ENCODE measurements at regions not wholly inside any gene's neighbourhood (a gene's known extent, or its start where the extent isn't known, plus 50 kb on each side); places are given as distances from the start of the nearest gene placed in this dataset.
A peak's percentile ranks its signal among the peaks of the same experiment; 100 is the strongest.
"Not testable (repeated sequence)": the region's sequence is repeated elsewhere in the genome, so short reads cannot be mapped to it uniquely, and the experiment has no call there.

DNA sequence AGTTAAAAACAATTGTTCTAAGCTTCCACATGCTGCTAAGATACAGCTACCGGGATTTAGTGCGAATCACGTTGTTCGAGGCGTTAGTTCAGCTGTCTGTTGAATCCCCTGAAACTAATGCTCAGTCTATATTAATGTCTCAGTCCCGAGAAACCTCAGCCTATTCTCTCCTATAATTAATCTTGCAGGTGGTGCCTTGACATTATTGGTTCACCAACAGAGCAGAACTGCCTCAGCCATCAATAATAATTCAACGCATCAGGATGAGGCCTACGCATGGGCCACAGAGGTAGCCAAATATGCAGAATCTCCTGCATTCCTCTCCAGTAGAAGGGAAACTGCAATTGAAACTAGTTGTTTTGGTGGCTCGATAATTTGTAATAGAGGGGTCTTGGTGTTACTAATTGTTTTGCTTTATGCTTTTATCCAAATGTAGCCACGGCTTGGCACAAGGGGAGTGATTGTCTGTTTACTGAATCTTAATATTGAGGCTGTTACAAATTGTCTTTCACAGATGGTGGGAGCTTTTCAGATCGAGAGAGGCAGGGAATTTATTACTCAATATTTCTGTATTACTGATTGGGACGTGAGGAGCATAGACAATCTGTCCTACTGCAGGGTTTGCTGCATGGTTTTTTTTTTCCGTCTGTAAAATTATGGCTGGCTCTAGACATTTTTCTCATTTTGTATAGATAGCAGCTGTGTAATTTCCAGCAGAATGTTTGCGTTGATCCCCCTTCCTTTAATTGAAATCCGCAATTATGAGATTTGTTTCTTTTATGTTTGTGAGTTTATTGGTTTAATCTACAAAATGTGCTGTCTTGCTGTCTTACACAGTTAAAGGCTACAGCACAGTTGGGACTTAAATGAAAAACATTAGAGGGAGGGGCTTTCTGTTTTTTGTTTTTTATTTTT, 1036.5 kb upstream of the NOVA1 start:
- DNase-seq (ENCODE audit: insufficient read length, low spot score) (no peak), FAIRE-seq (peak; percentile 86)
- TF ChIP-seq, protein P1, sequence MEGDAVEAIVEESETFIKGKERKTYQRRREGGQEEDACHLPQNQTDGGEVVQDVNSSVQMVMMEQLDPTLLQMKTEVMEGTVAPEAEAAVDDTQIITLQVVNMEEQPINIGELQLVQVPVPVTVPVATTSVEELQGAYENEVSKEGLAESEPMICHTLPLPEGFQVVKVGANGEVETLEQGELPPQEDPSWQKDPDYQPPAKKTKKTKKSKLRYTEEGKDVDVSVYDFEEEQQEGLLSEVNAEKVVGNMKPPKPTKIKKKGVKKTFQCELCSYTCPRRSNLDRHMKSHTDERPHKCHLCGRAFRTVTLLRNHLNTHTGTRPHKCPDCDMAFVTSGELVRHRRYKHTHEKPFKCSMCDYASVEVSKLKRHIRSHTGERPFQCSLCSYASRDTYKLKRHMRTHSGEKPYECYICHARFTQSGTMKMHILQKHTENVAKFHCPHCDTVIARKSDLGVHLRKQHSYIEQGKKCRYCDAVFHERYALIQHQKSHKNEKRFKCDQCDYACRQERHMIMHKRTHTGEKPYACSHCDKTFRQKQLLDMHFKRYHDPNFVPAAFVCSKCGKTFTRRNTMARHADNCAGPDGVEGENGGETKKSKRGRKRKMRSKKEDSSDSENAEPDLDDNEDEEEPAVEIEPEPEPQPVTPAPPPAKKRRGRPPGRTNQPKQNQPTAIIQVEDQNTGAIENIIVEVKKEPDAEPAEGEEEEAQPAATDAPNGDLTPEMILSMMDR (IDR thresholded peaks at IDR 0.05; ENCODE audit: insufficient read depth, missing control alignments): no peak

DNA sequence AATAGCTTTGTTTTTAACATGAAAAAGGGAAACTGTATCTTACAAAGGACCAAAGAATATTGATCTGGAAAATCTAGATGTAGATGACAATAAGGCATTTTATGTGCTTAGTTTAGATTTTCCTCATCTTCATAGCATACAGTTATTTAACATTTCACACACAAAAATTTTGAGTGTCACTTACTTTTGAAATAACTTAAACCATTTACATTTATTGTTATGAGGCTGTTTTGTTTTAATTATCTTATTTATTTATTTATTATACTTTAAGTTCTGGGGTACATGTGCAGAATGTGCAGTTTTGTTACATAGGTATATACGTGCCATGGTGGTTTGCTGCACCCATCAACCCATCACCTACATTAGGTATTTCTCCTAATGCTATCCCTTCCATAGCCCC, 1042.9 kb upstream of the NOVA1 start:
- FAIRE-seq; DNase-seq (ENCODE audit: insufficient read length, low spot score): not testable (repeated sequence)

DNA sequence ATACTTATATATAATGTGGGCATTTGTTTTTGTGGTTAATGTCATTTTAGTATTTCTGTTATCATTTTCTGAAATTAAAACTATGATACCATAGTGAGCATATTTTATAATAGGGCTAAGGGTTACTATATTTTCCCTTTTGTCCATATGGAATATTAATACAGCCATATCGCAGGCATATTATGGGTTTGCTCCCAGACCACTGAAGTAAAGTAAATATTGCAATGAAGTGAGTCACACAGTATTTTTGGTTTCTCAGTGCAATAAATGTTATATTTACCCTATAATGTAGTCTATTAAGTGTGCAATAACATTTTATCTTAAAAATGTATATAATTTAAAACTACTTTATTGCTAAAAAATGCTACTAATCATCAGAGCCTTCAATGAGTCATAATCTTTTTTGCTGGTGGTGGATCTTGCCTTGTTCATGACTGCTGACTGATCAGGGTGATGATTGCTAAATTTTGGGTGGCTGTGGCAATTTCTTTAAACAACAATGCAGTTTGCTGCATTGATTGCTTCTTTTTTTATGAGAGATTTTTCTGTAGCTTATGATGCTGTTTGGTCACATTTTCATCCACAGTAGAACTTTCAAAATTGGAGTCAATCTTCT, 1044.5 kb upstream of the NOVA1 start:
- DNase-seq (ENCODE audit: insufficient read length, low spot score) (no peak), FAIRE-seq (no peak)

DNA sequence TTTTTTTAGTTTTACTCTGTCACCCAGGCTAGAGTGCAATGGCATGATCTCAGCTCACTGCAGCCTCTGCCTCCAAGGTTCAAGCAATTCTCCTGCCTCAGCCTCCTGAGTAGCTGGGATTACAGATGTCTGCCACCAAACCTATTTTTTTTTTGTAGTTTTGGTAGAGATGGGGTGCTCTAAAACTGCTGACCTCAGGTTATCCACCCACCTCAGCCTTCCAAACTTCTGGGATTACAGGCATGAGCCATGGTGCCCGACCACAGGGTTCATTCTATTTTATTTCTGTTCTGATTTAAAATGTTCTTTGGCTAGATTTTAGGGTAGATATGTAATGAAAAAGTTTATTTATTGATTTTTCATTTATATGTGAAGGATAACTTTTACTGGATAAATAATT, 1062.8 kb upstream of the NOVA1 start:
- DNase-seq (ENCODE audit: insufficient read length, low spot score) (no peak), FAIRE-seq (no peak)
- TF ChIP-seq, protein P1 (IDR thresholded peaks at IDR 0.05; ENCODE audit: insufficient read depth, missing control alignments): no peak

More for the DNA sequence above, 1044.5 kb upstream of the NOVA1 start:
- TF ChIP-seq, protein P1 (IDR thresholded peaks at IDR 0.05; ENCODE audit: insufficient read depth, missing control alignments): no peak

DNA sequence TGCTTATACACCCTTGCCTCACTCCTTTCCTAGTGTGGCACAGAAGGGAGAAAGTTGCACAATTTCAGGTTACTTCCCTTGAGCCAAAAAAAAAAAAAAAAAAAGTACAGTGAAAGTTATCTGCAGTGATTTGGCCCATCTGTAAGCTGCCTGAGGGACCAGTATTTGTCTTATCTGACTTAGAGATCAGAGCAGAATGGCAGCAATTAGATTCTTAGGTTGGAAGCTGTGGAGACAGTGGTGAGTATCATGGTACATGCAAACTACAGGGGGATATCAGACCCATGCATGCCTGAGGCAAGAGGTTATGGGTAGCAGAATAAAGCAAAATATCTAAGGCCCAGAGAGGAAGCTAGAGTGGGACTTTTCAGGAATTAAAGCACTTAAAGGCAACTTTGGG, 1070.7 kb upstream of the NOVA1 start:
- FAIRE-seq: no peak
- TF ChIP-seq, protein P1 (IDR thresholded peaks at IDR 0.05; ENCODE audit: insufficient read depth, missing control alignments): no peak
- DNase-seq (ENCODE audit: insufficient read length, low spot score): no peak

DNA sequence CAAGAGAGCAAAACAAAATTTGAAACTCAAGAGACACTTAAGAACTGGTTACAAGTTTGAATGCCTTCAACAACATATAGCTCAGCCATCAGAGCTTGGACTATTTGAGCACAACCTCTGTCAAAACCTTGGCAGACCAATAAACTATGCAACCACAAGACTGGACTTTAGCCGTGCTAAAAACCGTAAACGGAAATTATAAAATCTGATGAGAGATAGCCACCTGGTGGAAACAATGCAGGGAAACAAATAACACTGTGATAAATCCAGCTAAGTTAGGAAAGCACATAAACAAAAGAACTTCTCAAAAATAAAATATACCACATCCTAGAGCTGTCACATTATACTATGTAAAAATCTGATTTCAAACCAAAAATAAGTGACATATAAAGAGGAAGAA, 1074.2 kb upstream of the NOVA1 start:
- FAIRE-seq: no peak
- TF ChIP-seq, protein P1 (IDR thresholded peaks at IDR 0.05; ENCODE audit: insufficient read depth, missing control alignments): no peak
- DNase-seq (ENCODE audit: insufficient read length, low spot score): no peak

DNA sequence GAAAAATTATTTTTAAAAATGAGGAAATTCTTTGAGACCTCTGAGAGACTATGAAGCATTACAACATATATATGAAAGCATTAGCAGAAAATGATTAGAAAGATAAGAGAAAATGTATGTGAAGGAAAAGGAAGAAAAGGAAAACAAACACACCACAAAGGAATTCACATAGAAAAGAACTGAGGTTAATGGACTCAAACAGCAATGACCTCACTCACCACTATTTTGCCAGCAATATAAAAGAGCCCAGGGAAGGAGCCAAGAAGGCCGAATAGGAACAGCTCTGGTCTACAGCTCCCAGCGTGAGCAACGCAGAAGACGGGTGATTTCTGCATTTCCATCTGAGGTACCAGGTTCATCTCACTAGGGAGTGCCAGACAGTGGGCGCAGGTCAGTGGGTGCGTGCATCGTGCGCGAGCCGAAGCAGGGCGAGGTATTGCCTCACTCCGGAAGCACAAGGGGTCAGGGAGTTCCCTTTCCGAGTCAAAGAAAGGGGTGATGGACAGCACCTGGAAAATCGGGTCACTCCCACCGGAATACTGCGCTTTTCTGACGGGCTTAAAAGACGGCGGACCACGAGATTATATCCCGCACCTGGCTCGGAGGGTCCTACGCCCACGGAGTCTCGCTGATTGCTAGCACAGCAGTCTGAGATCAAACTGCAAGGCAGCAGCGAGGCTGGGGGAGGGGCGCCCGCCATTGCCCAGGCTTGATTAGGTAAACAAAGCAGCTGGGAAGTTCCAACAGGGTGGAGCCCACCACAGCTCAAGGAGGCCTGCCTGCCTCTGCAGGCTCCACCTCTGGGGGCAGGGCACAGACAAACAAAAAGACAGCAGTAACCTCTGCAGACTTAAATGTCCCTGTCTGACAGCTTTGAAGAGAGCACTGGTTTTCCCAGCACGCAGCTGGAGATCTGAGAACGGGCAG, 1075.2 kb upstream of the NOVA1 start:
- DNase-seq (ENCODE audit: insufficient read length, low spot score); FAIRE-seq: not testable (repeated sequence)
